Endothelial cell of umbilical vein (primary cell): ENCODE measurements at regions not wholly inside any gene's neighbourhood (a gene's known extent, or its start where the extent isn't known, plus 50 kb on each side); places are given as distances from the start of the nearest gene placed in this dataset.

Experiments used
- BruUV-seq: library from RNA; stranded (reverse); fragments of 400-500 nt; replicated peaks from 2 replicates; lab custom pipeline; 2021; lab: Mats Ljungman, UMichigan
- CTCF ChIA-PET: fragments of 300-600, 350-600 bp; sonication (Branson Sonifier 250); formaldehyde crosslinking; loops from one replicate; lab custom pipeline; 2021; ENCODE audit warnings: antibody characterized with exemption, inconsistent platforms; lab: Charles Lee
- POLR2A ChIA-PET: fragments of 300-600, 350-600 bp; sonication (Branson Sonifier 250); formaldehyde crosslinking; loops from one replicate; lab custom pipeline; 2021; ENCODE audit warnings: antibody characterized with exemption, inconsistent platforms; lab: Charles Lee
- DNase-seq: peaks from one replicate; pipeline ENCODE4 v3.0.0-alpha.2; 2011; ENCODE audit warnings: low read depth, low spot score
- FAIRE-seq: peaks from 2 replicates; lab custom pipeline; 2011; peaks lifted over from hg19 to GRCh38; lab: Jason Lieb, UNC
- H2AFZ ChIP-seq: 2 replicates; pipeline ENCODE4 v1.6.0; 2012; ENCODE audit warnings: low read depth, low read length, control low read depth, inconsistent platforms
- H3K27ac ChIP-seq: 2 replicates; pipeline ENCODE4 v1.5.1; 2011; ENCODE audit warnings: low read depth, mild to moderate bottlenecking, control low read depth, low read length, moderate library complexity; ENCODE audit not compliant: insufficient read depth
- H3K27me3 ChIP-seq, 2 experiments: 2 replicates each; pipeline versions ENCODE4 v1.6.0 to v1.6.1; 2011; ENCODE audit warnings: low read length in 2 of 2, mixed read lengths in 1 of 2; ENCODE audit not compliant: control insufficient read depth in 2 of 2, insufficient read depth in 2 of 2
- H3K36me3 ChIP-seq, 2 experiments: 2 replicates in 1 of 2; 3 replicates in 1 of 2; pipeline ENCODE4 v1.5.1; 2011; ENCODE audit warnings: low read length in 2 of 2, mild to moderate bottlenecking in 1 of 2, moderate library complexity in 1 of 2; ENCODE audit not compliant: control insufficient read depth in 2 of 2, insufficient read depth in 2 of 2; ENCODE audit errors: extremely low read depth in 1 of 2
- H3K4me1 ChIP-seq: 3 replicates; pipeline ENCODE4 v1.5.1; 2011; ENCODE audit warnings: mild to moderate bottlenecking, low read length; ENCODE audit not compliant: control insufficient read depth, insufficient read depth; ENCODE audit errors: extremely low read depth
- H3K4me2 ChIP-seq: 2 replicates; pipeline ENCODE4 v1.6.1; 2011; ENCODE audit warnings: low read length, control low read depth, mixed read lengths; ENCODE audit not compliant: insufficient read depth
- H3K4me3 ChIP-seq, 3 experiments: fragments of 200-600 bp in 1 of 3; sonication (generic), shearing (Covaris generic) in 1 of 3; replicated peaks in 1 of 3; 2 replicates each; pipeline ENCODE4 v1.5.1; 2011 to 2016; ENCODE audit warnings: control low read depth in 3 of 3, low read length in 3 of 3, mild to moderate bottlenecking in 2 of 3, inconsistent platforms in 1 of 3, low read depth in 1 of 3, moderate library complexity in 1 of 3; ENCODE audit not compliant: insufficient read depth in 1 of 3
- H3K79me2 ChIP-seq: 2 replicates; pipeline ENCODE4 v1.6.0; 2012; ENCODE audit warnings: low read length, inconsistent platforms; ENCODE audit not compliant: control insufficient read depth, insufficient read depth
- H3K9ac ChIP-seq: replicated peaks from 2 replicates; pipeline ENCODE3; 2011; ENCODE audit warnings: low read length, control low read depth; ENCODE audit not compliant: insufficient read depth; ENCODE audit errors: extremely low read depth
- H3K9me1 ChIP-seq: replicated peaks from 3 replicates; pipeline ENCODE4 v1.6.0; 2011; ENCODE audit warnings: mild to moderate bottlenecking, low read length; ENCODE audit not compliant: control insufficient read depth, insufficient read depth; ENCODE audit errors: extremely low read depth
- H3K9me3 ChIP-seq: replicated peaks from 2 replicates; pipeline ENCODE4 v1.5.1; 2012; ENCODE audit warnings: low read length, inconsistent platforms; ENCODE audit not compliant: control insufficient read depth, insufficient read depth
- H4K20me1 ChIP-seq: replicated peaks from 2 replicates; pipeline ENCODE3; 2011; ENCODE audit warnings: mild to moderate bottlenecking, low read length; ENCODE audit not compliant: control insufficient read depth, insufficient read depth; ENCODE audit errors: extremely low read depth
- EZH2 ChIP-seq: IDR thresholded peaks from 2 replicates; pipeline ENCODE4 v1.6.1; 2012; ENCODE audit warnings: borderline replicate concordance, low read depth, mild to moderate bottlenecking, moderate library complexity, low read length, inconsistent platforms; ENCODE audit not compliant: severe bottlenecking
- FOS ChIP-seq: IDR thresholded peaks from 2 replicates; pipeline ENCODE4 v1.6.1; 2011; ENCODE audit warnings: mild to moderate bottlenecking, low read length, moderate library complexity, borderline replicate concordance; ENCODE audit not compliant: insufficient read depth
- GATA2 ChIP-seq: IDR thresholded peaks from 2 replicates; pipeline ENCODE4 v1.7.0; 2011; ENCODE audit warnings: low read depth, mild to moderate bottlenecking, moderate library complexity, mixed read lengths, low read length; ENCODE audit not compliant: insufficient read length, insufficient read depth
- JUN ChIP-seq: IDR thresholded peaks from 2 replicates; pipeline ENCODE4 v1.6.1; 2011; ENCODE audit warnings: borderline replicate concordance, low read depth; ENCODE audit not compliant: insufficient read length, insufficient read depth
- MYC ChIP-seq: IDR thresholded peaks from one replicate; pipeline ENCODE4 v1.6.1; 2011; ENCODE audit warnings: mild to moderate bottlenecking, low read depth, low read length
- POLR2A ChIP-seq: IDR thresholded peaks from 2 replicates; pipeline ENCODE4 v1.6.1; 2012; ENCODE audit warnings: low read depth, mild to moderate bottlenecking, control low read depth, low read length
- POLR2AphosphoS5 ChIP-seq: IDR thresholded peaks from 2 replicates; pipeline ENCODE4 v1.6.1; 2012; ENCODE audit warnings: low read depth, mild to moderate bottlenecking, control low read depth, low read length, moderate library complexity; ENCODE audit not compliant: insufficient read depth
- dilution Hi-C: fragments of 300-500 bp; cut with MboI; formaldehyde crosslinking; loops from one replicate; pipeline ENCODE4 v1.15.0; 2019; ENCODE audit warnings: low sequenced_read_pairs; ENCODE audit not compliant: extremely low pct_ligation_motif_present
- intact Hi-C: fragments of 100-400 bp; cut with micrococcal nuclease; formaldehyde crosslinking; loops from one replicate; pipeline ENCODE4 v1.10.0; 2022
- TF ChIP-seq, protein P1 (sequence below), 2 donors: IDR thresholded peaks; 1 replicate in 1 of 2; 2 replicates in 1 of 2; pipeline ENCODE4 v1.5.1; 2011; ENCODE audit warnings: low read length in 2 of 2, mild to moderate bottlenecking in 2 of 2, moderate library complexity in 2 of 2, control low read depth in 1 of 2, inconsistent platforms in 1 of 2, low read depth in 1 of 2; ENCODE audit not compliant: insufficient read depth in 1 of 2; ENCODE audit errors: extremely low read depth in 1 of 2
- TF ChIP-seq, protein P2 (sequence below): IDR thresholded peaks from 2 replicates; pipeline ENCODE4 v1.6.1; 2011; ENCODE audit not compliant: insufficient read depth, insufficient read length

DNA sequence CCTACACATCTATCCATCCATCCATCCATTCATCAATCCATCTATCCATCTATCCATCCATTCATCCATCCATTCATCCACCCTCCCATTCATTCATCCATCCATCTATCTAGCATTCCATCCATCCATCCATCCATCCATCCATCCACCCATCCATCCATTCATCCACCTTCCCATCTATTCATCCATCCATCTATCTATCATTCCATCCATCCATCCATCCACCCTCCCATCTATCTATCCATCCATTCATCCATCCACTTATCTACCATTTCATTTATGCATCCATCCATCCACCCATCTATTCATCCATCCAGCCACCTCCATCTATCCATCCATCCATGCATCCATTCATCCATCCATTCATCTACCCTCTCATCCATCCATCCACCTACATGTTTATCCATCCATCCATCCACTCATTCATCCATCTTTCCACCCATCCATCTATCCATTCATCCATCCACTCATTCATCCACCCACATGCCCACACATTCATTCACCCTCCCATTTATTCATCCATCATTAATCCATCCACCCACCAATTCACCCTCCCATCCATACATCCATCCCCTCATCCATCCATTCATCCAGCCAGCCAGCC is 258.5 kb downstream of the CRLF2 start:
- ChIA-PET CTCF (no interaction called here), POLR2A (no interaction called here)
- intact Hi-C loops (no loop called here), dilution Hi-C loops (no loop called here)
- Histone ChIP-seq H2AFZ (no peak overlapping the region), H3K9ac (no peak overlapping the region), H3K4me2 (no peak overlapping the region), H3K9me3 (peaks cover 10% of the 10 kb centered on the region), H4K20me1 (no peaks in the 10 kb centered on the region), H3K4me1 (no peaks in the 10 kb centered on the region), H3K79me2 (no peaks in the 10 kb centered on the region), H3K4me3 (no peak overlapping the region), H3K36me3 (no peaks in the 10 kb centered on the region), H3K27ac (no peak overlapping the region), H3K27me3 (no peaks in the 10 kb centered on the region), H3K9me1 (no peaks in the 10 kb centered on the region)
- TF ChIP-seq POLR2A (no peak), GATA2 (no peak), EZH2 (no peak), POLR2AphosphoS5 (no peak), JUN (no peak), FOS (no peak), MYC (no peak)
- TF ChIP-seq, protein P1, sequence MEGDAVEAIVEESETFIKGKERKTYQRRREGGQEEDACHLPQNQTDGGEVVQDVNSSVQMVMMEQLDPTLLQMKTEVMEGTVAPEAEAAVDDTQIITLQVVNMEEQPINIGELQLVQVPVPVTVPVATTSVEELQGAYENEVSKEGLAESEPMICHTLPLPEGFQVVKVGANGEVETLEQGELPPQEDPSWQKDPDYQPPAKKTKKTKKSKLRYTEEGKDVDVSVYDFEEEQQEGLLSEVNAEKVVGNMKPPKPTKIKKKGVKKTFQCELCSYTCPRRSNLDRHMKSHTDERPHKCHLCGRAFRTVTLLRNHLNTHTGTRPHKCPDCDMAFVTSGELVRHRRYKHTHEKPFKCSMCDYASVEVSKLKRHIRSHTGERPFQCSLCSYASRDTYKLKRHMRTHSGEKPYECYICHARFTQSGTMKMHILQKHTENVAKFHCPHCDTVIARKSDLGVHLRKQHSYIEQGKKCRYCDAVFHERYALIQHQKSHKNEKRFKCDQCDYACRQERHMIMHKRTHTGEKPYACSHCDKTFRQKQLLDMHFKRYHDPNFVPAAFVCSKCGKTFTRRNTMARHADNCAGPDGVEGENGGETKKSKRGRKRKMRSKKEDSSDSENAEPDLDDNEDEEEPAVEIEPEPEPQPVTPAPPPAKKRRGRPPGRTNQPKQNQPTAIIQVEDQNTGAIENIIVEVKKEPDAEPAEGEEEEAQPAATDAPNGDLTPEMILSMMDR (IDR thresholded peaks at IDR 0.05; ENCODE audit: extremely low read depth in 1 of 2, insufficient read depth in 1 of 2, low read depth in 1 of 2, low read length in 2 of 2), result no peak
- TF ChIP-seq, protein P2, sequence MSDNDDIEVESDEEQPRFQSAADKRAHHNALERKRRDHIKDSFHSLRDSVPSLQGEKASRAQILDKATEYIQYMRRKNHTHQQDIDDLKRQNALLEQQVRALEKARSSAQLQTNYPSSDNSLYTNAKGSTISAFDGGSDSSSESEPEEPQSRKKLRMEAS, result no peak
- BruUV-seq, result no TSS peak
- DNase-seq (no peak), FAIRE-seq (no peak)
